Right lobe of liver (tissue), 6 donors: ENCODE measurements at regions not wholly inside any gene's neighbourhood (a gene's known extent, or its start where the extent isn't known, plus 50 kb on each side); places are given as distances from the start of the nearest gene placed in this dataset.

Experiments
- ATAC-seq, 4 donors: fragments of 200-7000 bp; cut with Tn5 transposase; one replicate each; pipeline ENCODE4 v1.9.1; 2020; ENCODE audit warnings: mild to moderate bottlenecking in 4 of 4, moderate library complexity in 4 of 4
- DNase-seq, 3 donors: peaks; one replicate each; pipeline ENCODE4 v3.0.0-alpha.2; 2020
- H3K27ac ChIP-seq, 3 donors: fragments of 200-600 bp; one replicate each; pipeline ENCODE4 v1.8.0; 2022
- H3K27me3 ChIP-seq, 2 donors: fragments of 200-600 bp; one replicate each; pipeline ENCODE4 v1.8.0; 2022
- H3K36me3 ChIP-seq, 4 donors: fragments of 200-600 bp; sonication (generic) in 1 of 4; one replicate each; pipeline versions ENCODE4 v1.5.1 to v1.8.0; 2017 to 2022; ENCODE audit warnings: control low read depth in 1 of 4
- H3K4me1 ChIP-seq, 4 donors: fragments of 200-600 bp; sonication (generic) in 1 of 4; one replicate each; pipeline versions ENCODE4 v1.5.1 to v1.8.0; 2017 to 2022; ENCODE audit warnings: control low read depth in 1 of 4
- H3K4me3 ChIP-seq, 3 donors: fragments of 200-600 bp; one replicate each; pipeline ENCODE4 v1.8.0; 2022
- H3K9me3 ChIP-seq, 4 donors: fragments of 200-600 bp; sonication (generic) in 1 of 4; one replicate each; pipeline versions ENCODE4 v1.5.1 to v1.8.0; 2017 to 2022; ENCODE audit warnings: control low read depth in 1 of 4
- CTCF ChIP-seq, 4 donors: fragments of 200-600 bp in 3 of 4; fragments of 450-650 bp in 1 of 4; IDR thresholded peaks; one replicate each; pipeline versions ENCODE4 v1.5.1 to v1.8.0; 2016 to 2022; ENCODE audit warnings: antibody characterized with exemption in 4 of 4, mild to moderate bottlenecking in 2 of 4
- POLR2A ChIP-seq: fragments of 450-650 bp; IDR thresholded peaks from one replicate; pipeline ENCODE4 v1.6.1; 2017; ENCODE audit warnings: antibody characterized with exemption, mild to moderate bottlenecking
- WGBS: methylation state at CpG from one replicate; pipeline ENCODE4 v1.1.6; 2018; ENCODE audit warnings: low coverage, low lambda C conversion rate; ENCODE audit not compliant: insufficient coverage; ENCODE audit errors: missing lambda C conversion rate; 5-methylcytosine and 5-hydroxymethylcytosine counted together
- intact Hi-C, 2 donors: fragments of 100-400 bp; cut with DNase I; formaldehyde crosslinking; loops; one replicate each; pipeline versions ENCODE4 v1.11.2 to v1.14.1; 2022
- donor health status: DM: no; HTN: yes; CAD: no.
- donor health status: DM: no; HTN: no; CAD: no.
- donor health status: DM: no; HTN: no; CAD: no.
- donor health status: DM: no; HTN: yes; CAD: no.
- donor health status: DM: no; HTN: yes; CAD: no.

GRCh38 chr21:28224191-28224726 lies 768.4 kb downstream of the LTN1 start:
- Histone ChIP-seq H3K27me3 (no peaks in the 10 kb centered on the region), H3K36me3 (no peaks in the 10 kb centered on the region), H3K27ac (no peak overlapping the region), H3K9me3 (no peaks in the 10 kb centered on the region), H3K4me1 (no peaks in the 10 kb centered on the region), H3K4me3 (no peak overlapping the region)
- intact Hi-C loops: no loop called here
- DNase-seq (no peak), ATAC-seq (no peak)
- TF ChIP-seq POLR2A (no peak), CTCF (IDR thresholded peaks at IDR 0.05) (no peak)
- WGBS: 74% methylated on average over 6 of the region's 6 CpGs

GRCh38 chr21:28221984-28222383 lies 770.7 kb downstream of the LTN1 start:
- no peak for ATAC-seq
- no peaks in the 10 kb centered on the region for H3K4me1 ChIP-seq
- H3K27ac ChIP-seq: no peak overlapping the region
- no peak for TF ChIP-seq POLR2A
- TF ChIP-seq CTCF (IDR thresholded peaks at IDR 0.05): no peak
- WGBS: 73% methylated on average over 1 of the region's 1 CpG
- no peaks in the 10 kb centered on the region for H3K9me3 ChIP-seq
- H3K36me3 ChIP-seq: no peaks in the 10 kb centered on the region
- intact Hi-C loops: no loop called here
- DNase-seq: no peak
- H3K27me3 ChIP-seq: no peaks in the 10 kb centered on the region
- H3K4me3 ChIP-seq: no peak overlapping the region

DNA sequence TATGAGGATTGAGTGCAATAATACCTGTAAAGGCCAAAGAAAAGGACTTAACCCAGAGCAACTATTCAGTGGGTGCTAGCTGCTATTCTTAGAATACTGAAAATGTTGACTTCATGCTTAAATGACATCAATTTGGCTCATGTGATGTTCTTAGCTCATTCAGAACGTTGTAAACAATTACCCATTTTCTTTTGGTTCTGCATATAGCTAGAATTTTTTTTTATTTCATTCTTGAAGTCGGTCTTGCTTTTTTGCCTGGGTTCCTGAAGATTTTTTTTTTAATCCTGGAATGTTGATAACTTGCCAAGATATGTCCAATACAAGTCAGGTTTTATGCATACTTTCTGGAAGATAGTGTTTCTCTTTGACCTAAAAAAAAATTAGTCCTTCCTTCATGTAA lies 772.0 kb downstream of the LTN1 start:
- Histone ChIP-seq H3K4me1 (no peaks in the 10 kb centered on the region), H3K27me3 (no peaks in the 10 kb centered on the region), H3K4me3 (no peak overlapping the region), H3K27ac (no peak overlapping the region), H3K9me3 (no peaks in the 10 kb centered on the region), H3K36me3 (no peaks in the 10 kb centered on the region)
- intact Hi-C loops: no loop called here
- 56% methylated on average over 2 of the region's 2 CpGs for WGBS
- no peak for TF ChIP-seq POLR2A
- TF ChIP-seq CTCF (IDR thresholded peaks at IDR 0.05): no peak
- ATAC-seq: no peak
- DNase-seq: no peak

- no peak for TF ChIP-seq CTCF (IDR thresholded peaks at IDR 0.05)
- no peak for TF ChIP-seq POLR2A
- ATAC-seq: no peak
These were observed 775.6 kb downstream of the LTN1 start for GRCh38 chr21:28216976-28217523.

More at GRCh38 chr21:28216976-28217523, 775.6 kb downstream of the LTN1 start:
- 43% methylated on average over 1 of the region's 1 CpG for WGBS
- H3K27ac ChIP-seq: no peak overlapping the region
- H3K4me1 ChIP-seq: no peaks in the 10 kb centered on the region
- H3K27me3 ChIP-seq: no peaks in the 10 kb centered on the region
- H3K9me3 ChIP-seq: no peaks in the 10 kb centered on the region
- intact Hi-C loops: no loop called here
- no peak for DNase-seq
- H3K4me3 ChIP-seq: no peak overlapping the region
- no peaks in the 10 kb centered on the region for H3K36me3 ChIP-seq
